ENCODE measurements at regions not wholly inside any gene's neighbourhood (a gene's known extent, or its start where the extent isn't known, plus 50 kb on each side); places are given as distances from the start of the nearest gene placed in this dataset.

DNA sequence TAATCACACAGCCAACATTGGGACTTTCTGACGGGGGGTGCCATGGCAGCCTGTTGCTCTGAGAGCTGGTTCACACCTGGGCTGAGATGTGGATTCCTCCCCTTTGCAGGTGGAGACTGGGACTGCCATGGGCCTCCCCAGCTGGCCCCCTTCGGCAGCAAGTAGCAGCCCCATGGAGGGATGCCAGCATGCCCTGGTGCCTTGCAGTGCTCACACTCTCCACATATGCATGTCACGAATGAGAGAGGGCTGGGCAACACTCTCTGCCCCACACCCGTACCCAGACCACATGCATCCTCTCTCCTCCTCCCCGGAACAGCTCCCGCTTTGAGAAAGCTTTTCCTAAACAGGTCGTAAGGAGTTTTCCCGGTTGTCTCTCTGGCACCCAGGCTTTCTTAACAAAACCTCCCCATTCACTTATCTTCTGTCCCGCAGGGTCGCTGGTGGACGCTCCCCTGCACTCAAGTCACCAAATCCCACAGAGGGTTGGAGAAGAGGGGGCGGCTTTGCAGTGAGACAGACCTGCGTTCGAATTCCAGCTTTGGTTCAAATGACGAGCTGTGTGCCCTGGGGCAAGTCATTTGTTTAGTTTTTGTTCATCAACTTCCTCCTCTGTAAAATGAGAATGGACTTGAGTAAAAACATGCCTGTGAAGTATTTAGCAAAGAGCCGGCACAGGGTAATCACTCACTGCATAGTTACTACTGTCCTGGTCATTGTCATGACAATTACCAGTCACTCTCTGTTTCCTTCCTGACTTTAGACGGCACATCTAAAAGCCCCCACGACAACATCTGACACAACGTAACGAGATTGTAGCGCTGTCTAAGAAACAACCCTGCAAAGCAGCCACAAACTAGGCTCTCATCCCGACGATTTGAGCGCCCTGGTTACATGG is 231.3 kb upstream of the B3GAT1 start:
- Histone ChIP-seq H3K4me2 (no peak overlapping the region), H3K9me3 (ENCODE audit: insufficient read depth, low read depth) (no peaks in the 10 kb centered on the region), H3K27ac (no peak overlapping the region), H3K36me3 (ENCODE audit: low read depth) (no peaks in the 10 kb centered on the region), H3K4me3 (no peak overlapping the region), H3K27me3 (ENCODE audit: insufficient read depth, low read depth) (peaks cover 85% of the 10 kb centered on the region), H3K9me2 (ENCODE audit: insufficient read depth) (no peaks in the 10 kb centered on the region), H4K20me1 (ENCODE audit: insufficient read depth) (no peaks in the 10 kb centered on the region), H3K79me2 (ENCODE audit: low read depth) (no peaks in the 10 kb centered on the region), H2AFZ (no peak overlapping the region), H3K4me1 (replicated peaks; ENCODE audit: insufficient read depth) (no peaks in the 10 kb centered on the region), H3F3A (ENCODE audit: insufficient read depth, low read depth) (no peaks in the 10 kb centered on the region)
- intact Hi-C loops (cut with micrococcal nuclease; ENCODE audit: unreplicated experiment) = no loop called here
- no TSS peak for BruUV-seq (replicated peaks)
- POLR2A ChIA-PET (ENCODE audit: unreplicated experiment) = no interaction called here
- TF ChIP-seq EZH2 (IDR thresholded peaks at IDR 0.05; ENCODE audit: low read depth) (no peak), CTCF (conservative IDR thresholded peaks at IDR 0.05) (no peak)
- DNase-seq = no peak
- CTCF ChIA-PET = no interaction called here

DNA sequence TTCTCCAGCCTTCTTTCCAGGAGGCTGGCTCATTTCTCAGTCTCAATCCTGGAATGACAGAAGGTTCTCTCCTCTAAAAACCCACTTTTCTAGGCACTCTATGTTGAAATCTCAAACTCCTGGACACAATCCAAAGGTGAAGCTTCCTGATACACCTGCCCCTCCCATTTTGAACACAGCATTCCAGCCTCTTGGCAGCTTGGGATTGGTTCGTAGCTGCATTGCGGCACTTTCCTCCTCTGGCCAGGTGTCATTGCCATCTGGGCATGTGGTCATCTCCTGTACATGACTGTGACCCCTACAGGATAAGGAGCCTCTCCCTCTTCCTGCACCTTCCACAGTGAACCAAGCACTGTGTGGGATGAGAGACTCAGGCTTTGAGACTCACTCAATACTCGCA is 230.2 kb upstream of the B3GAT1 start:
- no peak for TF ChIP-seq EZH2 (IDR thresholded peaks at IDR 0.05; ENCODE audit: low read depth)
- TF ChIP-seq CTCF (conservative IDR thresholded peaks at IDR 0.05) = no peak
- intact Hi-C loops (cut with micrococcal nuclease; ENCODE audit: unreplicated experiment) = no loop called here
- BruUV-seq (replicated peaks) = no TSS peak
- Histone ChIP-seq H3K27ac (no peak overlapping the region), H3K9me2 (ENCODE audit: insufficient read depth) (no peaks in the 10 kb centered on the region), H3F3A (ENCODE audit: insufficient read depth, low read depth) (no peaks in the 10 kb centered on the region), H3K4me1 (replicated peaks; ENCODE audit: insufficient read depth) (no peaks in the 10 kb centered on the region), H4K20me1 (ENCODE audit: insufficient read depth) (no peaks in the 10 kb centered on the region), H3K27me3 (ENCODE audit: insufficient read depth, low read depth) (peaks cover 86% of the 10 kb centered on the region), H3K4me2 (no peak overlapping the region), H2AFZ (no peak overlapping the region), H3K36me3 (ENCODE audit: low read depth) (no peaks in the 10 kb centered on the region), H3K79me2 (ENCODE audit: low read depth) (no peaks in the 10 kb centered on the region), H3K9me3 (ENCODE audit: insufficient read depth, low read depth) (no peaks in the 10 kb centered on the region), H3K4me3 (no peak overlapping the region)
- ChIA-PET POLR2A (ENCODE audit: unreplicated experiment) (no interaction called here), CTCF (no interaction called here)
- DNase-seq = no peak

GRCh38 chr11:134640971-134641968 is 229.2 kb upstream of the B3GAT1 start:
- Histone ChIP-seq H3K27ac (no peak overlapping the region), H3K9me3 (ENCODE audit: insufficient read depth, low read depth) (no peaks in the 10 kb centered on the region), H3K4me1 (replicated peaks; ENCODE audit: insufficient read depth) (no peaks in the 10 kb centered on the region), H3K79me2 (ENCODE audit: low read depth) (no peaks in the 10 kb centered on the region), H3F3A (ENCODE audit: insufficient read depth, low read depth) (no peaks in the 10 kb centered on the region), H2AFZ (no peak overlapping the region), H4K20me1 (ENCODE audit: insufficient read depth) (no peaks in the 10 kb centered on the region), H3K36me3 (ENCODE audit: low read depth) (no peaks in the 10 kb centered on the region), H3K4me3 (no peak overlapping the region), H3K27me3 (ENCODE audit: insufficient read depth, low read depth) (peaks cover 95% of the 10 kb centered on the region), H3K4me2 (no peak overlapping the region), H3K9me2 (ENCODE audit: insufficient read depth) (no peaks in the 10 kb centered on the region)
- no peak for DNase-seq
- POLR2A ChIA-PET (ENCODE audit: unreplicated experiment) = no interaction called here
- CTCF ChIA-PET = no interaction called here
- no TSS peak for BruUV-seq (replicated peaks)
- TF ChIP-seq CTCF (conservative IDR thresholded peaks at IDR 0.05) = no peak
- no peak for TF ChIP-seq EZH2 (IDR thresholded peaks at IDR 0.05; ENCODE audit: low read depth)
- intact Hi-C loops (cut with micrococcal nuclease; ENCODE audit: unreplicated experiment) = no loop called here
